C4-2B (cell line): ENCODE measurements at regions not wholly inside any gene's neighbourhood (a gene's known extent, or its start where the extent isn't known, plus 50 kb on each side); places are given as distances from the start of the nearest gene placed in this dataset.

Source experiments
- H3K27ac ChIP-seq: fragments of 450-650 bp; 2 replicates; pipeline ENCODE4 v1.5.1; 2017
- CTCF ChIP-seq: fragments of 450-650 bp; conservative IDR thresholded peaks from 2 replicates; pipeline ENCODE4 v1.5.1; 2017; ENCODE audit warnings: mild to moderate bottlenecking
- ZFX ChIP-seq: fragments of 450-650 bp; IDR thresholded peaks from 2 replicates; pipeline ENCODE4 v1.6.1; 2017

- no peak overlapping the region for H3K27ac ChIP-seq
- TF ChIP-seq CTCF (no peak), ZFX (no peak)
These were observed 83.3 kb downstream of the RMI2 start for GRCh38 chr16:11428623-11428953.

GRCh38 chr16:11429123-11429522, 83.9 kb downstream of the RMI2 start:
- H3K27ac ChIP-seq, result no peak overlapping the region
- no peak for TF ChIP-seq CTCF
- TF ChIP-seq ZFX, result no peak

GRCh38 chr16:11429823-11430222, 84.6 kb downstream of the RMI2 start:
- TF ChIP-seq ZFX (no peak), CTCF (no peak)
- no peak overlapping the region for H3K27ac ChIP-seq

- TF ChIP-seq ZFX (no peak), CTCF (no peak)
- H3K27ac ChIP-seq, result no peak overlapping the region
These were observed 85.5 kb downstream of the RMI2 start for GRCh38 chr16:11430601-11431317.

- TF ChIP-seq CTCF (no peak), ZFX (no peak)
- H3K27ac ChIP-seq, result no peak overlapping the region
These were observed 86.7 kb downstream of the RMI2 start for GRCh38 chr16:11431915-11432465.

GRCh38 chr16:11432856-11433395, 87.7 kb downstream of the RMI2 start:
- TF ChIP-seq ZFX (no peak), CTCF (no peak)
- H3K27ac ChIP-seq, result no peak overlapping the region

- no peak for TF ChIP-seq ZFX
- no peak for TF ChIP-seq CTCF
These were observed 90.3 kb downstream of the RMI2 start for GRCh38 chr16:11435576-11435975.

More at GRCh38 chr16:11435576-11435975, 90.3 kb downstream of the RMI2 start:
- no peak overlapping the region for H3K27ac ChIP-seq
